Pancreas (tissue), 10 donors: ENCODE measurements at regions not wholly inside any gene's neighbourhood (a gene's known extent, or its start where the extent isn't known, plus 50 kb on each side); places are given as distances from the start of the nearest gene placed in this dataset.

Experiments used
- ATAC-seq, 4 donors: fragments of 200-7000 bp; cut with Tn5 transposase; one replicate each; pipeline versions ENCODE4 v1.8.0 to v1.9.1; 2020; ENCODE audit warnings: mild to moderate bottlenecking in 4 of 4, moderate library complexity in 4 of 4
- DNase-seq, 6 donors: peaks; one replicate each; pipeline ENCODE4 v3.0.0-alpha.2; 2020
- FAIRE-seq: peaks from 2 replicates; lab custom pipeline; 2012; peaks lifted over from hg19 to GRCh38; lab: Jason Lieb, UNC
- H3K27ac ChIP-seq, 4 donors: fragments of 200-600 bp; sonication (generic); 1 replicate in 3 of 4; 2 replicates in 1 of 4; pipeline versions ENCODE4 v1.5.0 to v1.8.0; 2020
- H3K27me3 ChIP-seq, 4 donors: fragments of 200-600 bp; one replicate each; pipeline ENCODE4 v1.8.0; 2021
- H3K36me3 ChIP-seq, 3 donors: fragments of 200-600 bp; sonication (generic) in 1 of 3; one replicate each; pipeline versions ENCODE4 v1.5.0 to v1.8.0; 2020 to 2021
- H3K4me1 ChIP-seq, 3 donors: fragments of 200-600 bp; one replicate each; pipeline ENCODE4 v1.8.0; 2021
- H3K4me3 ChIP-seq, 4 donors: fragments of 200-600 bp; sonication (generic) in 2 of 4; one replicate each; pipeline versions ENCODE4 v1.5.0 to v1.8.0; 2020 to 2021
- H3K9me3 ChIP-seq, 4 donors: fragments of 200-600 bp; one replicate each; pipeline ENCODE4 v1.8.0; 2021
- WGBS, 2 donors: extraction: QIAGEN DNeasy Blood & Tissue Kit; methylation state at CpG; one replicate each; pipeline ENCODE4 v1.1.7; 2013; 5-methylcytosine and 5-hydroxymethylcytosine counted together
- intact Hi-C, 3 donors: fragments of 100-400 bp; cut with DNase I; formaldehyde crosslinking; loops; one replicate each; pipeline versions ENCODE4 v1.11.1 to v1.14.2; 2022
- TF ChIP-seq, protein P1 (sequence below), 4 donors: fragments of 200-600 bp; sonication (generic) in 3 of 4; IDR thresholded peaks; one replicate each; pipeline versions ENCODE4 v1.5.0 to v1.8.0; 2021; ENCODE audit warnings: antibody characterized with exemption in 4 of 4
- donor health status: healthy with polysubstance abuse.
- donor health status: DM: no; HTN: no; CAD: no; lungs with moderate emphysema.
- donor health status: DM: no; HTN: no; CAD: no.
- donor health status: control.
- donor health status: control.
- donor health status: Bipolar disorder and iron deficiency.
- donor health status: DM: yes; HTN: yes; CAD: no.
- donor health status: DM: no; HTN: no; CAD: no.
- donor health status: DM: no; HTN: no; CAD: no.
- donor health status: DM: yes; HTN: yes; CAD: no.

DNA sequence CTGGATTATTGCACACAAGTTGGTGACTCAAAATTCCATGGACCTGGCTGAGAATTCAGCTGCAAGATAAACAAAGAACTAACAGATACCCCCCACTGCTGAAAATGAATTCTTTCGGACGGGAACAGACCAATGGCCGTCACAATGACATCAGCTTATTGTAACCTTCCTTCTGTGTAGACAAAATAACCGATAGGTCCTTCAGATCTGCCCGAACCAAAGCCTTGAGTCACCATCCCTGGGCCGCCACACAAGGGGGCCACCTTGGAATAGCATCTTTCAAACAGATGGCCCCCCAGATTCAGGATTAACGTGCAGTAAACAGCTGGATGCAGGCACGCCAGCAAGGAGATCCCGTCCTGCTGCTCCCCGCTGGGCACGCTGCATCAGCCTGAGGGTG, 214.0 kb upstream of the EXOC2 start:
- intact Hi-C loops, result no loop called here
- Histone ChIP-seq H3K9me3 (no peaks in the 10 kb centered on the region), H3K4me3 (no peak overlapping the region), H3K27ac (no peak overlapping the region), H3K36me3 (no peaks in the 10 kb centered on the region), H3K27me3 (no peaks in the 10 kb centered on the region), H3K4me1 (peaks cover 0 to 5% (median 4%) of the 10 kb centered on the region in 3 donors)
- TF ChIP-seq, protein P1, sequence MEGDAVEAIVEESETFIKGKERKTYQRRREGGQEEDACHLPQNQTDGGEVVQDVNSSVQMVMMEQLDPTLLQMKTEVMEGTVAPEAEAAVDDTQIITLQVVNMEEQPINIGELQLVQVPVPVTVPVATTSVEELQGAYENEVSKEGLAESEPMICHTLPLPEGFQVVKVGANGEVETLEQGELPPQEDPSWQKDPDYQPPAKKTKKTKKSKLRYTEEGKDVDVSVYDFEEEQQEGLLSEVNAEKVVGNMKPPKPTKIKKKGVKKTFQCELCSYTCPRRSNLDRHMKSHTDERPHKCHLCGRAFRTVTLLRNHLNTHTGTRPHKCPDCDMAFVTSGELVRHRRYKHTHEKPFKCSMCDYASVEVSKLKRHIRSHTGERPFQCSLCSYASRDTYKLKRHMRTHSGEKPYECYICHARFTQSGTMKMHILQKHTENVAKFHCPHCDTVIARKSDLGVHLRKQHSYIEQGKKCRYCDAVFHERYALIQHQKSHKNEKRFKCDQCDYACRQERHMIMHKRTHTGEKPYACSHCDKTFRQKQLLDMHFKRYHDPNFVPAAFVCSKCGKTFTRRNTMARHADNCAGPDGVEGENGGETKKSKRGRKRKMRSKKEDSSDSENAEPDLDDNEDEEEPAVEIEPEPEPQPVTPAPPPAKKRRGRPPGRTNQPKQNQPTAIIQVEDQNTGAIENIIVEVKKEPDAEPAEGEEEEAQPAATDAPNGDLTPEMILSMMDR (IDR thresholded peaks at IDR 0.05), result no peak
- 91 to 93% methylated on average over 11 of the region's 11 CpGs for WGBS, 2 donors
- FAIRE-seq (no peak), DNase-seq (no peak), ATAC-seq (no peak)

DNA sequence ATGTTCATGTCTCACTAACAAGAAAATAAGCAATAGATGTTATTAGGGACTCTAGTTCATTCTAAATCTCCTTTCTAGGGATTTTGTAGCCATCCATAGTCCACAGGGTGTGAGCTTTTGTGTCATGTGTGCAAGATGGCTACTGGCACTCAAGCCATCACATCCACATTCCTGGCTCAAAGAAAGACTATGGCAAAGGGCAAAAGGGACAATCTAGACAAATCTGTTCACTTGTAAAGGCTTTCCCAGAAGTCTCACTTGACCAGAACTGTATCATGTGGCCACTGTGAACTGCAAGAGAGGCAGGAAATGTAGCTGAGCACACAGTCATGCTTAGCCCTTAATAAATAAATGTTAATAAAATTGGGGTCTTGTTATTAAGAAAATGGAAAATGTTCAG, 212.6 kb upstream of the EXOC2 start:
- no peak for FAIRE-seq
- H3K27ac ChIP-seq, result no peak overlapping the region
- DNase-seq, result no peak
- H3K9me3 ChIP-seq, result no peaks in the 10 kb centered on the region
- H3K27me3 ChIP-seq, result no peaks in the 10 kb centered on the region
- H3K4me1 ChIP-seq, result peaks cover 0 to 10% (median 10%) of the 10 kb centered on the region in 3 donors
- no peaks in the 10 kb centered on the region for H3K36me3 ChIP-seq
- ATAC-seq, result no peak
- intact Hi-C loops, result no loop called here
- TF ChIP-seq, protein P1 (IDR thresholded peaks at IDR 0.05), result no peak
- H3K4me3 ChIP-seq, result no peak overlapping the region

DNA sequence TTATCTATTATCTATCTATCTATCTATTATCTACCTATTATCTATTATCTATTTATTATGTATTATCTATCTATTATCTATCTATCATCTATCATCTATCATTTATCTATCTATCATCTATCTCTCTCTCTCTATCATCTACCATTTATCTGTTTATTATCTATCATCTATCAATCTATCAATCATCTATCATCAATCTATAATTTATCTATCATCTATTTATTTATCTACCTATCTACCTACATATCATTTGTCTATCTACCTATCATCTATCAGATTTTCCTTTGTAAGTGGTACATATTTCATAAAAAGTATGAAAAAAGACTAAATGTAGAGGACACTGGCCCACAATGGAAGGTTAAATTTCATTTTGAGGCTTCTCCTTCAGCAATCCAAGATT, 212.1 kb upstream of the EXOC2 start:
- FAIRE-seq, result no peak

DNA sequence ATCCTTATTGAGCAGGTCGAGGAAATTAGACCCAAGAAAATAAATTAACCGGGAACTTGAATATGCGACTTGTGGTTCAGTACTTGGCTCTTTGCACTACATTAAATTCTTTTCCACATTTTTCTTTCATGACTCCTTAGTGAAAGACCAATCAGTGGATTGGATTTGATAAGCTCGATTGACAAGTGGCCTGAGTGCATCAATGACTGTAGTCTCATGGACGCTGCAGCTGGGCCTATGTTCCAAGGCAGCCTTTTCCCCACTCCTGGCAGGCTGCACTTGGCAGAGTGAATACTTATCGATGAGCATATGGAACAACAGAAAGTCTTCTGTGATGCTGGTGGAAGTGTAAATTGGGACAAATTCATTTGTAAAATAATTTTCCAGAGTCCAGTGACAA, 210.8 kb upstream of the EXOC2 start:
- no peak for FAIRE-seq
- Histone ChIP-seq H3K9me3 (no peaks in the 10 kb centered on the region), H3K27ac (no peak overlapping the region), H3K27me3 (no peaks in the 10 kb centered on the region), H3K4me1 (peaks cover 0 to 10% (median 10%) of the 10 kb centered on the region in 3 donors), H3K4me3 (no peak overlapping the region), H3K36me3 (no peaks in the 10 kb centered on the region)
- no peak for ATAC-seq
- TF ChIP-seq, protein P1 (IDR thresholded peaks at IDR 0.05), result no peak
- no peak for DNase-seq
- WGBS, 2 donors, result 82 to 85% methylated on average over 6 of the region's 6 CpGs
- intact Hi-C loops, result no loop called here

More for the DNA sequence above, 212.1 kb upstream of the EXOC2 start:
- ATAC-seq, result no peak
- Histone ChIP-seq H3K27ac (no peak overlapping the region), H3K4me3 (no peak overlapping the region), H3K9me3 (no peaks in the 10 kb centered on the region), H3K36me3 (no peaks in the 10 kb centered on the region), H3K4me1 (peaks cover 0 to 10% (median 10%) of the 10 kb centered on the region in 3 donors), H3K27me3 (no peaks in the 10 kb centered on the region)
- TF ChIP-seq, protein P1 (IDR thresholded peaks at IDR 0.05), result no peak
- intact Hi-C loops, result no loop called here
- DNase-seq, result no peak

DNA sequence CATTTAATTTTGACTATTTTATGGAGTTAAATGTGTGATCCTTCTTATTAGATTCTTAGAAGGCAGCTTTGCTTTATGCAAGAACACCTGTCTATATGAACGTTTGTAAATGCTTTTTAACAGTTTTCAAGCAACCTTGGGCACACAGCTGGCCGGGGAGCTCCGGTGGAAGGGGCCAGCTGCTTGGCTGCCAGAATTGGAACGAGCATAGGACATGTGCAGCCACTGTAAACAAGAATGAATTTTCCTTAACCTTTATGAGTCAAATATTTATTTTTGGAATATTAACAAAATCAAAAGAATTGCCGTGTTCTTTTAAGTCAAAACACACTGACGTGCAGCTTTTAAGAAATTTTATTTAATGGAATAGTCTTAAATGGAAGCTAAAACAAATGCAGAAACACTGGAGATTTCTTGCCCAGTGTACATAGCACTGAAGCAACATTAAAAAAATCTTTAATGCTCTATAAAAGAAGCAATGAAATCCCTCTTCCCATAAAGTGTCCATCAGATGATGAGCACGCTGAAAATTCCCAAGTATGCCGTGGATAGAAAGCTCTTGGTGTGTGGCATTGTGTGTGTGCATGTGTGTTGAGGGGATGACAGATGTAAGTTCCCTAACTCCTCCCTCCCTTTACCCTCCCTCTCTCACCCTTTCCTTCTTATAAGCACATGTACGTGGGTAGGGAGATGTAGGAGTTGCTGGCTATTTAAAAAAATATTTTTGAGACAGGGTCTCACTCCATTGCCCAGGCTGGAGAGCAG, 208.9 kb upstream of the EXOC2 start:
- peak overlapping the region; percentile 46 to 58 (median 57) for H3K27ac ChIP-seq
- peak overlapping the region in 2 of 4 donors; percentile 20 to 24 for H3K4me3 ChIP-seq
- H3K4me1 ChIP-seq, result peaks cover 0 to 10% (median 10%) of the 10 kb centered on the region in 3 donors
- FAIRE-seq (no peak), DNase-seq (peak in 4 of 6 donors; percentile 41 to 67 (median 58)), ATAC-seq (peak; percentile 76 to 84 (median 82))
- WGBS, 2 donors, result 20 to 24% methylated on average over 9 of the region's 9 CpGs
- H3K27me3 ChIP-seq, result no peaks in the 10 kb centered on the region
- no peaks in the 10 kb centered on the region for H3K36me3 ChIP-seq
- intact Hi-C loops, result no loop called here
- TF ChIP-seq, protein P1 (IDR thresholded peaks at IDR 0.05), result no peak
- no peaks in the 10 kb centered on the region for H3K9me3 ChIP-seq
